ENCODE measurements at regions not wholly inside any gene's neighbourhood (a gene's known extent, or its start where the extent isn't known, plus 50 kb on each side); places are given as distances from the start of the nearest gene placed in this dataset.
"Not testable (repeated sequence)": the region's sequence is repeated elsewhere in the genome, so short reads cannot be mapped to it uniquely, and the experiment has no call there.

DNA sequence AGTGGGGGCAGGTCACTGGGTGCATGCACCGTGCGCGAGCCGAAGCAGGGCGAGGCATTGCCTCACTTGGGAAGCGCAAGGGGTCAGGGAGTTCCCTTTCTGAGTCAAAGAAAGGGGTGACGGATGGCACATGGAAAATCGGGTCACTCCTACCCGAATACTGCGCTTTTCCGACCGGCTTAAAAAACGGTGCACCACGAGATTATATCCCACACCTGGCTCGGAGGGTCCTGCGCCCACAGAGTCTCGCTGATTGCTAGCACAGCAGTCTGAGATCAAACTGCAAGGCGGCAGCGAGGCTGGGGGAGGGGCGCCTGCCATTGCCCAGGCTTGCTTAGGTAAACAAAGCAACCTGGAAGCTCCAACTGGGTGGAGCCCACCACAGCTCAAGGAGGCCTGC is 194.9 kb downstream of the TPBG start:
- TF ChIP-seq, protein P1, sequence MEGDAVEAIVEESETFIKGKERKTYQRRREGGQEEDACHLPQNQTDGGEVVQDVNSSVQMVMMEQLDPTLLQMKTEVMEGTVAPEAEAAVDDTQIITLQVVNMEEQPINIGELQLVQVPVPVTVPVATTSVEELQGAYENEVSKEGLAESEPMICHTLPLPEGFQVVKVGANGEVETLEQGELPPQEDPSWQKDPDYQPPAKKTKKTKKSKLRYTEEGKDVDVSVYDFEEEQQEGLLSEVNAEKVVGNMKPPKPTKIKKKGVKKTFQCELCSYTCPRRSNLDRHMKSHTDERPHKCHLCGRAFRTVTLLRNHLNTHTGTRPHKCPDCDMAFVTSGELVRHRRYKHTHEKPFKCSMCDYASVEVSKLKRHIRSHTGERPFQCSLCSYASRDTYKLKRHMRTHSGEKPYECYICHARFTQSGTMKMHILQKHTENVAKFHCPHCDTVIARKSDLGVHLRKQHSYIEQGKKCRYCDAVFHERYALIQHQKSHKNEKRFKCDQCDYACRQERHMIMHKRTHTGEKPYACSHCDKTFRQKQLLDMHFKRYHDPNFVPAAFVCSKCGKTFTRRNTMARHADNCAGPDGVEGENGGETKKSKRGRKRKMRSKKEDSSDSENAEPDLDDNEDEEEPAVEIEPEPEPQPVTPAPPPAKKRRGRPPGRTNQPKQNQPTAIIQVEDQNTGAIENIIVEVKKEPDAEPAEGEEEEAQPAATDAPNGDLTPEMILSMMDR (IDR thresholded peaks at IDR 0.05): not testable (repeated sequence)
- TF ChIP-seq POLR2A (IDR thresholded peaks at IDR 0.05): not testable (repeated sequence)
